ENCODE measurements at regions not wholly inside any gene's neighbourhood (a gene's known extent, or its start where the extent isn't known, plus 50 kb on each side); places are given as distances from the start of the nearest gene placed in this dataset.

GRCh38 chr10:21084700-21085099 lies 187.6 kb upstream of the NEBL start:
- no peaks in the 10 kb centered on the region for H3K4me1 ChIP-seq (ENCODE audit: insufficient read depth, insufficient read length)

DNA sequence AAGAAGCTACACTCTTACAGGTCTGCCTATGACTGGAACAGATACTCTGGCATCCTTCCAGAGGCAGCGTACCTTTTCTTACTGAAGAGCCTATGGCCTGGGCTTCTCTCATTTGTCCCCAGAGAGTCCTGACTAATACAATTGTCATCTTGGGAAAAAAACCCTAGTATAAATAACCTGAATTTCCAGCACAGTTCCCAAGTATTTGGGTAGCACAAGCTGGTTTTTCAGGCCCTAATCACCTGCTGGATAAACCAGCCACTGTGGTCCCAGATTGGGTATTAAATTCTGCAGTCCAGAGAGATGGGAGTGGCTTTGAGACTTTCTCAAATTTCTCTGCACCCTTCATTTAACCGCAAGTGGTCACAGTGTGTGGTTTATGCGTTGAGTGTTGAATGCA lies 186.8 kb upstream of the NEBL start:
- H3K4me1 ChIP-seq (ENCODE audit: insufficient read depth, insufficient read length): no peaks in the 10 kb centered on the region
- no peak overlapping the region for H3K4me3 ChIP-seq (ENCODE audit: insufficient read length, low read depth)
- no peaks in the 10 kb centered on the region for H3K9me3 ChIP-seq (ENCODE audit: insufficient read depth, low read length)
- no peak for DNase-seq (ENCODE audit: low read depth, low spot score)
- no peaks in the 10 kb centered on the region for H3K27me3 ChIP-seq (ENCODE audit: insufficient read depth, insufficient read length)
- no peak for TF ChIP-seq SUZ12 (IDR thresholded peaks at IDR 0.05; ENCODE audit: extremely low read depth, insufficient read depth, insufficient read length)
- TF ChIP-seq YY1 (IDR thresholded peaks at IDR 0.05; ENCODE audit: insufficient read depth, insufficient read length): no peak
- no peak for TF ChIP-seq ZNF274 (IDR thresholded peaks at IDR 0.05; ENCODE audit: low read depth, low read length)
- H3K9ac ChIP-seq (ENCODE audit: insufficient read length, low read depth): no peak overlapping the region
- no peaks in the 10 kb centered on the region for H3K36me3 ChIP-seq (ENCODE audit: insufficient read depth, insufficient read length, low read length)

More at GRCh38 chr10:21084700-21085099, 187.6 kb upstream of the NEBL start:
- no peak for DNase-seq (ENCODE audit: low read depth, low spot score)
- H3K27me3 ChIP-seq (ENCODE audit: insufficient read depth, insufficient read length): no peaks in the 10 kb centered on the region
- no peak overlapping the region for H3K9ac ChIP-seq (ENCODE audit: insufficient read length, low read depth)
- H3K36me3 ChIP-seq (ENCODE audit: insufficient read depth, insufficient read length, low read length): no peaks in the 10 kb centered on the region
- no peaks in the 10 kb centered on the region for H3K9me3 ChIP-seq (ENCODE audit: insufficient read depth, low read length)
- H3K4me3 ChIP-seq (ENCODE audit: insufficient read length, low read depth): no peak overlapping the region
- TF ChIP-seq SUZ12 (IDR thresholded peaks at IDR 0.05; ENCODE audit: extremely low read depth, insufficient read depth, insufficient read length) (no peak), YY1 (IDR thresholded peaks at IDR 0.05; ENCODE audit: insufficient read depth, insufficient read length) (no peak), ZNF274 (IDR thresholded peaks at IDR 0.05; ENCODE audit: low read depth, low read length) (no peak)

DNA sequence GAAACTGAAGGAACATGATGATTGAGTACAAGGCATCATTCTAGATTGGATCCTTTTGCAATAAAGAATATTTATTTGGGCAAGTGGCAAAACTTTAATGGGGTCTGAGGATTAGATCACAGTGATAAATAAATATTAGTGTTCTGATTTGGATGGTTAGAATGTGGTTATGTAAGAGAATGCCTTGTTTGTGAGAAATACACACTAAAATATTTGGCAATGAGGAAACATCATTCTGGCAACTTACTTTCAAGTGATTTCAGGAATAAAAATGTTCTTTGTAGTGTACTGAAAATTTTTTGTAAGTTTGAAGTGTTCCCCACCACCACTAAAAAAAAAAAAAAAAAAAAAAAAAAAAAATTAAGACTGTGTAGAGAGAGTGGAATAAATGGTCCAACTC lies 185.1 kb upstream of the NEBL start:
- TF ChIP-seq SUZ12 (IDR thresholded peaks at IDR 0.05; ENCODE audit: extremely low read depth, insufficient read depth, insufficient read length) (no peak), ZNF274 (IDR thresholded peaks at IDR 0.05; ENCODE audit: low read depth, low read length) (no peak), YY1 (IDR thresholded peaks at IDR 0.05; ENCODE audit: insufficient read depth, insufficient read length) (no peak)
- H3K9ac ChIP-seq (ENCODE audit: insufficient read length, low read depth): no peak overlapping the region
- DNase-seq (ENCODE audit: low read depth, low spot score): no peak
- H3K36me3 ChIP-seq (ENCODE audit: insufficient read depth, insufficient read length, low read length): no peaks in the 10 kb centered on the region
- no peaks in the 10 kb centered on the region for H3K9me3 ChIP-seq (ENCODE audit: insufficient read depth, low read length)
- H3K4me3 ChIP-seq (ENCODE audit: insufficient read length, low read depth): no peak overlapping the region
- H3K4me1 ChIP-seq (ENCODE audit: insufficient read depth, insufficient read length): no peaks in the 10 kb centered on the region
- no peaks in the 10 kb centered on the region for H3K27me3 ChIP-seq (ENCODE audit: insufficient read depth, insufficient read length)

DNA sequence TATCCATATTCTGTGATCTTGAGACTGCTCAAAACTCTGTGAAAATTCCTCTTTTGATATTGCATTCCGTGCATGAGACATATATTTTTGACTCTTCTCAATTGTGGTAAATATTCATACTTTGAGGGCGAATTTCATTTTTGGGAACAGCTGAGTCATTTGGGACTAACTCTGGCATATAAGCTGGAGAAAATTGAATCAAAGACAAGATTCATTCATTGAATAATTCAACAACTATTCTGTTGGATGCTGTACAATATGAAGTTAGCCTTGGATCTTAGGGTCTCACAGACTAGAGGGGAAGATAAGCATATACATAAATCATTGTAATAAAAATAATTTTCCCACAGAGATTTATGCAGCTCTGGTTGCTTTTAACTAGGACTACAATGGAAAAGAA lies 183.2 kb upstream of the NEBL start:
- Histone ChIP-seq H3K4me3 (ENCODE audit: insufficient read length, low read depth) (no peak overlapping the region), H3K9me3 (ENCODE audit: insufficient read depth, low read length) (no peaks in the 10 kb centered on the region), H3K36me3 (ENCODE audit: insufficient read depth, insufficient read length, low read length) (no peaks in the 10 kb centered on the region), H3K27me3 (ENCODE audit: insufficient read depth, insufficient read length) (no peaks in the 10 kb centered on the region), H3K4me1 (ENCODE audit: insufficient read depth, insufficient read length) (no peaks in the 10 kb centered on the region), H3K9ac (ENCODE audit: insufficient read length, low read depth) (no peak overlapping the region)
- TF ChIP-seq ZNF274 (IDR thresholded peaks at IDR 0.05; ENCODE audit: low read depth, low read length) (no peak), SUZ12 (IDR thresholded peaks at IDR 0.05; ENCODE audit: extremely low read depth, insufficient read depth, insufficient read length) (no peak), YY1 (IDR thresholded peaks at IDR 0.05; ENCODE audit: insufficient read depth, insufficient read length) (no peak)
- no peak for DNase-seq (ENCODE audit: low read depth, low spot score)

GRCh38 chr10:21079330-21079658 lies 182.2 kb upstream of the NEBL start:
- no peaks in the 10 kb centered on the region for H3K9me3 ChIP-seq (ENCODE audit: insufficient read depth, low read length)
- no peak for TF ChIP-seq YY1 (IDR thresholded peaks at IDR 0.05; ENCODE audit: insufficient read depth, insufficient read length)
- TF ChIP-seq ZNF274 (IDR thresholded peaks at IDR 0.05; ENCODE audit: low read depth, low read length): no peak
- TF ChIP-seq SUZ12 (IDR thresholded peaks at IDR 0.05; ENCODE audit: extremely low read depth, insufficient read depth, insufficient read length): no peak

DNA sequence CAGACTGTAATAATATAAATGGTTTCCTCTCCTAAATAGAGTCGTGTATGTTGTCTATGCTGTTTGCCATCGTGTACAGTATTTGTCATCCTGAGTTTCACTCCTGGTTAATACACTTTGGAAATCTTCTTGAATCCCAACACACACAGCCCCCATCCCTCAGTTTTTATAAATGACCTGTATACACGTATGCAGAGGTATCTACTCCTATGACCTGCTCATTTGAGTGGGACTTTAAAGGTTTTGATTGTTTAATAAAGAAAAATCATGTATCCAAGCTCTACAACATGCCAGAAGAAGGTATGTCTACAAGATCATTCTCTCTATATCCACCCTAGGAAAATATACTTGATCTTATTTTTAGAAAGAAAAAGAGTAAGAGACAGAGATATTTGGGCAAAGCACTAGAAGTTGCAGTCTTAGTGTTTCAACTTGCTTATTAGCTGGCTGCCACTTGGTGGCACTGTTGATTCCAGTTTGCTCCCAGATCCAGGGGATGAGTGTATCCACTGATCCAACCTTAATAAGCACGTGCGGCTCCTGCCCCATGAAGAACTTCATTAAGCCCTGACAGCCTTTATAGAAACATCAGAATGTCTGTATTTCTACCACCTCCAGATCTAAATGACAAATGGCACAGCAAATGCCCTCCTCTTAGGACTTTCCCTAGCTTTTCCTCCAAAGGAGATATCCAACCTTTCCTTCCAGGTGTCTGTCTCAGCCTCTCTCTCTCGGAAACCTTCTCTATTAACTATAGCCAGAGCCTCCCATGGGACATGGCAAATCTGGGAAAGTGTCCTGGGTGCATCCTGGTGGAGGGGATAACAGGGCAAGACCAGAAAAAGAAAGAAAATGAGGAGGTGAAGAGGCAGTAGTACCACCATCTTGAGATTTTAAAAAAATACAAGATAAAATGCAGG lies 181.6 kb upstream of the NEBL start:
- Histone ChIP-seq H3K36me3 (ENCODE audit: insufficient read depth, insufficient read length, low read length) (no peaks in the 10 kb centered on the region), H3K4me1 (ENCODE audit: insufficient read depth, insufficient read length) (no peaks in the 10 kb centered on the region), H3K9me3 (ENCODE audit: insufficient read depth, low read length) (no peaks in the 10 kb centered on the region), H3K9ac (ENCODE audit: insufficient read length, low read depth) (no peak overlapping the region), H3K27me3 (ENCODE audit: insufficient read depth, insufficient read length) (no peaks in the 10 kb centered on the region), H3K4me3 (ENCODE audit: insufficient read length, low read depth) (no peak overlapping the region)
- TF ChIP-seq YY1 (IDR thresholded peaks at IDR 0.05; ENCODE audit: insufficient read depth, insufficient read length) (no peak), ZNF274 (IDR thresholded peaks at IDR 0.05; ENCODE audit: low read depth, low read length) (no peak), SUZ12 (IDR thresholded peaks at IDR 0.05; ENCODE audit: extremely low read depth, insufficient read depth, insufficient read length) (no peak)
- peak; percentile 50 for DNase-seq (ENCODE audit: low read depth, low spot score)

More at GRCh38 chr10:21079330-21079658, 182.2 kb upstream of the NEBL start:
- no peak for DNase-seq (ENCODE audit: low read depth, low spot score)
- Histone ChIP-seq H3K9ac (ENCODE audit: insufficient read length, low read depth) (no peak overlapping the region), H3K27me3 (ENCODE audit: insufficient read depth, insufficient read length) (no peaks in the 10 kb centered on the region), H3K4me1 (ENCODE audit: insufficient read depth, insufficient read length) (no peaks in the 10 kb centered on the region), H3K4me3 (ENCODE audit: insufficient read length, low read depth) (no peak overlapping the region), H3K36me3 (ENCODE audit: insufficient read depth, insufficient read length, low read length) (no peaks in the 10 kb centered on the region)

GRCh38 chr10:21077681-21078080 lies 180.6 kb upstream of the NEBL start:
- H3K27me3 ChIP-seq (ENCODE audit: insufficient read depth, insufficient read length): no peaks in the 10 kb centered on the region
- H3K9ac ChIP-seq (ENCODE audit: insufficient read length, low read depth): no peak overlapping the region
- H3K4me3 ChIP-seq (ENCODE audit: insufficient read length, low read depth): no peak overlapping the region
- no peak for TF ChIP-seq YY1 (IDR thresholded peaks at IDR 0.05; ENCODE audit: insufficient read depth, insufficient read length)
- no peak for TF ChIP-seq ZNF274 (IDR thresholded peaks at IDR 0.05; ENCODE audit: low read depth, low read length)
- no peaks in the 10 kb centered on the region for H3K9me3 ChIP-seq (ENCODE audit: insufficient read depth, low read length)
- H3K4me1 ChIP-seq (ENCODE audit: insufficient read depth, insufficient read length): no peaks in the 10 kb centered on the region
- H3K36me3 ChIP-seq (ENCODE audit: insufficient read depth, insufficient read length, low read length): no peaks in the 10 kb centered on the region
- DNase-seq (ENCODE audit: low read depth, low spot score): no peak

Data from NT2/D1 (cell line).